ENCODE measurements at regions not wholly inside any gene's neighbourhood (a gene's known extent, or its start where the extent isn't known, plus 50 kb on each side); places are given as distances from the start of the nearest gene placed in this dataset.

DNA sequence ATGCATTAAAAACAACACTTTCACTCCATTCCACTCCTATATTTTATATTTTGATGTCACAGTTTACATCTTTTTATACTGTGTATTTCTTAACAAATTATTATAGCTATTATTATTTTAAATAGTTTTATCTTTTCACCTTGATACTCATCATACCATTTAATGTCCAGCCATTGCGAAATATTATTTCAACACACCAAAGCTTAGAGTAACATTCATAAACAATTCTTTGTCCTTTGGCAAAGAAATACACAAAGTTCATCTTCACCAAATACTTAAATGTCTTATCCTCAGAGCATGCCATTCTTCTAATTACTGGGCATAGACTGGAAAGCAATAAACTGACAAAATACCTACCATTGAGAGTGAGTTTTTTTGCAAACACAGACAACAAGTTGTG is 1963.4 kb upstream of the FLRT2 start:
- Mint-ChIP-seq H3K4me3 (no peak overlapping the region), H3K27me3 (ENCODE audit: low read depth in 3 of 3) (no peaks in the 10 kb centered on the region), H3K9me3 (peaks cover 2 to 11% (median 3%) of the 10 kb centered on the region in 7 donors), H3K27ac (no peak overlapping the region), H3K36me3 (no peaks in the 10 kb centered on the region), H3K4me1 (no peaks in the 10 kb centered on the region)
- no peaks in the 10 kb centered on the region for H4K20me1 ChIP-seq (ENCODE audit: insufficient read depth, low read length)
- H3K4me3 ChIP-seq (replicated peaks in 1 of 3; ENCODE audit: low read depth in 2 of 3, low read length in 3 of 3): no peak overlapping the region
- TF ChIP-seq CTCF (IDR thresholded peaks at IDR 0.05): no peak
- H3K79me2 ChIP-seq (ENCODE audit: insufficient read depth, low read length): no peaks in the 10 kb centered on the region
- H2AFZ ChIP-seq (ENCODE audit: insufficient read depth, low read depth, low read length, poor library complexity, severe bottlenecking): no peak overlapping the region
- 89% methylated on average over 1 of the region's 1 CpG for WGBS (ENCODE audit: insufficient coverage)
- peaks cover 2 to 6% of the 10 kb centered on the region in 2 donors for H3K9me3 ChIP-seq (replicated peaks in 1 of 2; ENCODE audit: control insufficient read depth in 1 of 2, insufficient read depth in 1 of 2, low read length in 2 of 2)
- no peak overlapping the region for H3K27ac ChIP-seq (ENCODE audit: low read depth in 1 of 2, low read length in 2 of 2)
- H3K4me1 ChIP-seq (ENCODE audit: control insufficient read depth in 1 of 2, insufficient read depth in 2 of 2, low read length in 2 of 2): no peaks in the 10 kb centered on the region
- intact Hi-C loops (cut with micrococcal nuclease): no loop called here
- H3K4me2 ChIP-seq (replicated peaks; ENCODE audit: extremely low read depth, low read length, poor library complexity, severe bottlenecking): no peak overlapping the region
- no peak overlapping the region for H3K9ac ChIP-seq (ENCODE audit: insufficient read depth, low read length, poor library complexity, severe bottlenecking)
- no peak for DNase-seq
- no peaks in the 10 kb centered on the region for H3K27me3 ChIP-seq (ENCODE audit: control insufficient read depth in 2 of 2, insufficient read depth in 2 of 2, low read length in 2 of 2)
- H3K36me3 ChIP-seq (replicated peaks in 1 of 2; ENCODE audit: control insufficient read depth in 1 of 2, insufficient read depth in 2 of 2, low read length in 2 of 2): no peaks in the 10 kb centered on the region

DNA sequence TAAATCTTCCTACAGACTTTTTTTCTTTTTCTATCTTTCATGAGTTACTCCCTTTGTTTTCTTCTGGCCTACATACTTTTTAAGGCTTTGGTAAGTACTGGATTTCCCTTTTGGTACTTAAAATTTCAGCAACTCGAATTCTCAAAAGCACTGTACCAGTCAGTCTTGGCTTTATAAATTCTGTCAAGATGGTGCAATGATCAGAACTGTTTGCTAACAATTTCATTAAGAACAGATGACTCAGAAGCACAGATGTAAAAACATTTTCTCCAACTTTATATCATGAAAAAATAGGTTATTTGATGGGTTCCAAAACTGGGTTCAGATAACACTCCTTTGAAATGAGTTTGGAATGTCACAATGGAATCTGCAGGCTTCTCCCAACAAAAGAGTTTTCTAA is 1961.8 kb upstream of the FLRT2 start:
- H3K4me1 Mint-ChIP-seq: no peaks in the 10 kb centered on the region
- no peak overlapping the region for H3K27ac Mint-ChIP-seq
- intact Hi-C loops (cut with micrococcal nuclease): no loop called here

More for the DNA sequence above, 1961.8 kb upstream of the FLRT2 start:
- Histone ChIP-seq H3K27ac (ENCODE audit: low read depth in 1 of 2, low read length in 2 of 2) (no peak overlapping the region), H3K79me2 (ENCODE audit: insufficient read depth, low read length) (no peaks in the 10 kb centered on the region), H3K36me3 (replicated peaks in 1 of 2; ENCODE audit: control insufficient read depth in 1 of 2, insufficient read depth in 2 of 2, low read length in 2 of 2) (no peaks in the 10 kb centered on the region), H3K4me1 (ENCODE audit: control insufficient read depth in 1 of 2, insufficient read depth in 2 of 2, low read length in 2 of 2) (no peaks in the 10 kb centered on the region), H3K27me3 (ENCODE audit: control insufficient read depth in 2 of 2, insufficient read depth in 2 of 2, low read length in 2 of 2) (no peaks in the 10 kb centered on the region), H3K9ac (ENCODE audit: insufficient read depth, low read length, poor library complexity, severe bottlenecking) (no peak overlapping the region), H3K9me3 (replicated peaks in 1 of 2; ENCODE audit: control insufficient read depth in 1 of 2, insufficient read depth in 1 of 2, low read length in 2 of 2) (peaks cover 0 to 4% of the 10 kb centered on the region in 2 donors), H3K4me2 (replicated peaks; ENCODE audit: extremely low read depth, low read length, poor library complexity, severe bottlenecking) (no peak overlapping the region), H3K4me3 (replicated peaks in 1 of 3; ENCODE audit: low read depth in 2 of 3, low read length in 3 of 3) (no peak overlapping the region), H4K20me1 (ENCODE audit: insufficient read depth, low read length) (no peaks in the 10 kb centered on the region), H2AFZ (ENCODE audit: insufficient read depth, low read depth, low read length, poor library complexity, severe bottlenecking) (no peak overlapping the region)
- WGBS (ENCODE audit: insufficient coverage): no CpG with 5 or more reads among the region's 1 CpG
- no peak for DNase-seq
- H3K9me3 Mint-ChIP-seq: peaks cover 0 to 5% (median 2%) of the 10 kb centered on the region in 7 donors
- H3K36me3 Mint-ChIP-seq: no peaks in the 10 kb centered on the region
- H3K27me3 Mint-ChIP-seq (ENCODE audit: low read depth in 3 of 3): no peaks in the 10 kb centered on the region
- no peak overlapping the region for H3K4me3 Mint-ChIP-seq
- TF ChIP-seq CTCF (IDR thresholded peaks at IDR 0.05): no peak

Measured in CD14-positive monocyte (primary cell).